NCI-H2171 treated with DMSO at 0.1 percent for 48 hours (cell line): ENCODE measurements at regions not wholly inside any gene's neighbourhood (a gene's known extent, or its start where the extent isn't known, plus 50 kb on each side); places are given as distances from the start of the nearest gene placed in this dataset.
"Not testable (repeated sequence)": the region's sequence is repeated elsewhere in the genome, so short reads cannot be mapped to it uniquely, and the experiment has no call there.

Experiments
- DNase-seq: peaks from one replicate; lab custom pipeline; 2025; lab: John Stamatoyannopoulos, UW

DNA sequence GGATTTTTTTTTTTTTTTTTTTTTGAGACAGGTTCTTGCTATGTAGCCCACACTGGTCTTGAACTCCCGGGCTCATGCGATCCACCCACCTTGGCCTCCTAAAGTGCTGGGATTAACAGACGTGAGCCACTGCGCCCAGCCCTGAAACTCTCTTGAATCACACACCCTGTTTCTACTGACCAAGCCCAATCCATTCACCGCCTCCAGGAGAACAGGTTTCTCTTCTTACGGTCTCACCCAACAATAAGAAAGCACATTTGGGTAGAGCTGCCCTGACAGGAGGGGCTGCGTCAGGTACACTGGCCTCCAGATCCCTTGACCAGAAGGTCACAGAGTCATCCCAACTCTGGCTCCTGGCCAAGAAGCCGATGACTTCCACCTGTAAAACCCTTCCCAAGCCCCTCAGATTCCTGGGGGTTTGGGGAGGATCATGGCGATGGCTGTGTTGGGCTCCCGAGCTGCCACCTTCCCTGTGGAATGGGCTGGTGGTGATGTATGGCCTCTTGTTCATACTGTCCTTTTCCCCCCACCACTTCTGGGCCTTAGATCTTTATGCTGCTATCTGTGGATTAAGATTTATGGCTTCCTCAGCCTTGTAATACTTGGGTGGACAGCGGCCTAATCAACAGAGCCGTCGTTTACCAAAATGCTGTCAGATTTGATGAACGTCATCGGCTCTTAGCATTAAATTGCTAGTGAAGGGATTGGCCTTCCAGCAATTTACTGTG is 89.1 kb downstream of the KATNIP start:
- no peak for DNase-seq

DNA sequence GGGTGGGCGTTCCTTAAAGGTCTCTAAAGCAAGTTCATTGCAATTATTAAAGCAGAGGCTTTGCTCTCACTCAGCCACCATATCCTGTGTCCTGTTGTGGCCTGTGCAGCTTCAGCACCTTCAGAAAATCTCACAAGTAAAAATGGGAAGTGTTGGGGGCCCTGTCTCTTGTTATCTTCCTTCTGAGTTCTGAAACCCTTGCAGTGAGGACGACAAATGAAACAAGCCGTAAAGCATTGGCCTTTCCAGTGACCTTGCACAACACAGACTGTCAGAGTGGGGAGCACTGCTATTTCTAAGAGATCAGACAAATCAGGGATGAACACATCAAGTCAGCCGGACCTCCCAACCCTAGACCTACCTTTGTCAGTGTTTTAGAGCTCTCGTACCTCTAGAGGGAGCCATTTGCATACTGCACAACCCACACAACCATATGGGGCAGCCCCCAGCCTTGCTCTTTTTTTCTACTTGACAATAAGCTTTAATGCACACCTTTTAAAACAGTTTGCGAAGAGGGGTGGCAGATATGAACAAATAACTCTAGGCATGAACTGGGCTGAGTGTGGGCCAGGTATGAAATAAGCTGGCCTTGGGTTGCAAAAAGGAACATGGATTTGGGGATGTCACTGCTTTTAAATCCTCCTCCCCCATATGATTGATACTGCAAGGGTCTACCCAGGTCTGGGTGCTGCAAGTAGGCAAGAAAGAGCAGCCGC is 89.8 kb downstream of the KATNIP start:
- DNase-seq = peak; percentile 91

GRCh38 chr16:27640277-27640600 is 90.3 kb downstream of the KATNIP start:
- peak; percentile 91 for DNase-seq

DNA sequence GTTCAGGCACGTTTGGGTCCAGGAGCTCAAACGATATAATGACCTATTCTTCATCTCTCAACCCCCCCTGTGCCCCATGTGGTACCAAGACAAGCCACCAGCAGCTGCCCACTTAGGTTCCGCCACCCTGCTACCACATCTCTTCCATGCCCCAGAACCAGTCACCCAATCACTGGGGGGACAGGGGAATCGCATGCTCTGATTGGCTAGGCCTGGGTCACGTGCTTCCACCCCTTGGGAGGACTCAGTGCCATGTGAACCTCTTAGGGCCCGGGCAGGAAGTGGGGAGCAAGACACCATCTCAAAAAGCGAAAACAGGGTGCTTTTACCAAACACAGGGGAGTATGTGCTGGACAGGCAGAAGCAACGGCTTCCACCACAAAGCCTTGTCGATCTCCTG is 91.3 kb downstream of the KATNIP start:
- DNase-seq = peak; percentile 9

DNA sequence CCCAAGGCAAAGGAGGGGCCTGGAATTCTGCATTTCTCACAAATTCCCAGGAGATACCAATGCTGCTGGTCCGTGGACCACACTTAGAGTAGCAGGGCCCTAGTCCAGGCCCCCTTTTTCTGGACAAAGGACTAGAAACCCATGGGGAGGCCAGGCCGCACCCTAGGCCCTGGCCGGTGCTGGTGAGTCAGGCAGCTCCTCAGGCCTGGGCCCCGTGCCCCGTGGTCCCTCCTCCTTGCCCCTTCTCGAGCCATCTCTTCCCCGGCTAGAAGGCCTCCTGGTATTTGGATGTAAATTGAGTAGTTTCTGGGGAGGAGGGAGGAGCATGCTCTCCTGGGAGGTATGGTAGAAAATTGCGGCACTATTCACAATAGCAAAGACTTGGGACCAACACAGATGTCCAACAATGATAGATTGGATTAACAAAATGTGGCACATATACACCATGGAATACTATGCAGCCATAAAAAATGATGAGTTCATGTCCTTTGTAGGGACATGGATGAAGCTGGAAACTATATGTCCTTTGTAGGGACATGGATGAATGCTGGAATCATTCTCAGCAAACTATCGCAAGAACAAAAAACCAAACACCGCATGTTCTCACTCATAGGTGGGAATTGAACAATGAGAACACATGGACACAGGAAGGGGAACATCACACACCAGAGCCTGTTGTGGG is 91.9 kb downstream of the KATNIP start:
- not testable (repeated sequence) for DNase-seq

GRCh38 chr16:27642756-27643155 is 92.8 kb downstream of the KATNIP start:
- DNase-seq = peak; percentile 14

GRCh38 chr16:27644165-27644564 is 94.2 kb downstream of the KATNIP start:
- peak; percentile 12 for DNase-seq

DNA sequence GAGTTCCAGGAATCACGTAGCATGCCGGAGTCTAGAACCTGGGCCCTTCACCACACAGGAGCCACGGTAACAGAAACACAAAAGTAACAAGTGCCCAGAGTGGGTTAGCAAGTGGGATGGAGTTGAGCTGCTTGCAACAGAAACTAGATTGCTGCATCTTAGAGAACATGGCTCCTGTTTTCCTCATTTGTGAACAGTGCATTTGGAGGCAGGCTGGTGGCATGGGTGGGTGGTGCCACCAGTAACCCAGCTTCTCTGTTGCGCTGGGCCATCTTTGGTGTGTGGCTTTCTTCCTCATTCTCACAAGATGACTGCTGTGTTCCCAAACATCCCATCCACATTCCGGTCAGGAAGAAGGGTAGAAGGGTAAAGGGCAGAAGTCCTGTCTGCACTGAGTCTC is 95.5 kb downstream of the KATNIP start:
- DNase-seq = no peak

DNA sequence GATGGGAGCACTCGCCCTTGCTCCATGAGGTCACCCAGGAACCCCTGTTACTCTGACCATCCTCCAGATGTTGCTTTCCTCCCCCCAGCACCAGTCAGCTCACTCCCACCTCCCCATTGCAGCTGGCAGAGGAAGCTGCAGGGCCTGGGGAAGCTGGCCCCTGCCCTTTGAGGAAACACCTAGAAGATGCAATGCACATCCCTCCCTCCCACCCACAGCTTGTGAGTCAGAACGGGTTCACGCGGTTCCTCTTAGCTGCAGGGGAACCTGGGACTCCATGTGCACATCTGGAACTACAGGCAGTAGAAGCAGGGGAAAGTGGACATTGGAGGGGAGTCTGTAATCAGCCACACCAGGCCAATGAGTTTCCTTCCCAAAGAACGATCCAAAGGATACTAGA is 96.9 kb downstream of the KATNIP start:
- DNase-seq = no peak

DNA sequence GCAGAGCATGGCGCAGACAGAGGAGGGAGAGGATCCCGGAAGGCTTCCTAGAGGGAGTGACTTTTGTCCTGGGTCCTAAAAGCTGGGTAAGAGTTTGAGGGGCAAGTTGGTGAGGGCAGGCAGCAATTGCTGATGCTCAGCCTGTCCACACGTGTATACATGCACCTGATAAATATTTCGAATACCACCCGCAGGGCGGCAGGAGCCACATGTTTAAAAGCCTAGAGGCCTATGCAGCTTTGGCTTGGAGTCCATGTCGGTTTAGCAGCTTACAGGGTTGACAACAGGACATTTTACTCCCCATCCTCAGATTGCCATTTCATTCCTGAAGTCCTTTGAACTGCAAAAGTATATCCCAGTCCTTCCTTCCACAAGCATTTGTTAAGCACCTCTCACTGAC is 99.1 kb downstream of the KATNIP start:
- DNase-seq = no peak

DNA sequence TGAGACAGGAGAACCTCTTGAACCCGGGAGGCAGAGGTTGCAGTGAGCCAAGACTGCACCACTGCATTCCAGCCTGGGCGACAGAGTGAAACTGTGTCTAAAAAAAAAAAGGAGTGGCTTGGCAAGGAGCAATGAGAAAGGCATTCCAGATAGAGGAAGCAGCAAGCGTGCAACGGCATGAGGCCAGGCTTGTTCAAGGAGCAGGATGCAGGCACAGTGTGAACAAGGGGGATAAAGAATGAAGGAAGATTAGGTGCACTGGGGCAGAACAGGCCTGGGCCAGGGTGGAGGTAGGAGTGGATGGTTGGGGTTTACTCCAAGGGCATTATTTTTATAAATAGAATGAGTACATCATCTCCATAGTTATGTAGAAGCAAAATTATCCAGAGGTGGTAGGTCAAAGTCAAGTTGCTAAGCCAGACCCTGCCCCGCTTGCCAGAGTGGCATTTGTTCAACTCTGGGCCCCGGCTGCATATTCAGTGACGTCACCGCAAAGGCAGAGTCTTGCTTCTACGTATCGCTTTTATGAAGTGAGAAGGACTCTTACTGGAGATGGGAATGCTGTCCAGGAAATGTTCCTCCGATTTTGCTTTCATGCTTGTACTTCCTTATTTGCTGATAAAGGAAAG is 100.2 kb downstream of the KATNIP start:
- no peak for DNase-seq

DNA sequence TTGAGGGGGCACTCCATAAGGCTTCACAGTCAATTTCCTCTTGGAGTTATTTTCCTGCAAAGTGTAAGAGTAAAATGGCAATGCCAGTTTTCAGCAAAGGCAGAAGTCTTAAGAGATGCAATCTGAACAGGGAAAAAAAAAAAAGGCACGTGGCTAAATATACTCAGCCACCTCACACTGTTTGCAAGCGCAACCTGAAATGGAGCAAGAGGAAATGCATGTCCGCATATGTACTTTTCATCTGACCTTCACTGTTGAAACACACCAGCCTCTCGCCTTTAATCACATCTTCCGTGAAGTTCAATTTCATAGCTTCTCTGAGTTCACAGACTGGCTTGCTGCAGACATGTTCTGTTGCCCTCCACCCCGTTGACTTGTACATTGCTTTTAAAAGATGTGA is 101.4 kb downstream of the KATNIP start:
- DNase-seq = no peak

GRCh38 chr16:27657811-27658210 is 107.9 kb downstream of the KATNIP start:
- DNase-seq = no peak

DNA sequence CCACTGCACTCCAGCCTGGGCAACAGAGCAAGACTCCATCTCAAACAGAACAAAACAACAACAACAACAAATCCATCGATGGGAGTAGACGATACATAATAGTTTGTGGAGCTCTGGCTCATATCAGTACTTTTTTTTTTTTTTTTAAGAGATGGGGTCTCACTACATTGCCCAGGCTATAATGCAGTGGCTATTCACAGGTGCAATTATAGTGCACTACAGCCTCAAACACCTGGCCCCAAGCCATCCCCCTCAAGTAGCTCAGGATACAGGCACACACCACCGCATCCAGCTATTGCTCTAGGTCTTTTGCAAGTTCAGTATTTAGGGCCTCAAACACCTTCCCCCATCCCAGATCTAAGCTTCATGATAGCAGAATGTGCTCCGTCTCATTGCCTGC is 110.6 kb downstream of the KATNIP start:
- DNase-seq = no peak

- DNase-seq = not testable (repeated sequence)
These were observed 113.3 kb downstream of the KATNIP start for GRCh38 chr16:27663235-27663634.

- no peak for DNase-seq
These were observed 115.9 kb downstream of the KATNIP start for GRCh38 chr16:27665881-27666280.

DNA sequence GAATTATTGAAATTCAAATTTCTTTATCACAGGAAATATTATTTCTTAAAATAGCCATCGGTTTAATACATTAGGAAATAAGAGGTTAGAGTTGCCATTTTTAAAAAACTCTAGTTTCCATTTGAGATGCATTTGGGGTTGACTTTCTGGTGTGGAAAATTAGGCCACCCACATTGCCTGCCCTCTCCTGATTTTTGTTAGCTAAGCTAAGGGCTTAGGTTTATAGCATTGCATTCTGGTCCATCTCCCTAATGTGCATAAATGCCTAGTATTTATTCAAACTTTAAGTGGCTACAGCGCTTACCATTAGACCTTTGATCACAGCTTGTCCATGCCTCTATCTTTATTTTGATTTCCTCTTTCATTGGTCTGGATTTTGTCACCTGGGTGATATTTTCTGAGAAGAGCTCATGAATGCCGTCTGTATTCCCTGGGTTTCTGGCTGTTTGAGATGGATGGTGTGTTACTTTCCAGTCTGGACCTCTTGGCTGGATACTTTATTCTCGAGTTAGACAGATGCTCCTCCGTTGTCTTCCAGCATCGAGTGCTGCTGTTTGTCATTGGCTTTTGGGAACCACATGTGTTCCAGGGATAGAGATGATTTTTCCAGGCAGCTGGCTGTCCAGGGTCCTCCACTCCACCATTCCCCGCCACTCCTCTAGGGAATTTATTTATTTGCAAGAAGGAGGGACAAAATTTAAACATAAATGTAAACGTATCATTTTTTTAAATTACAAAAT is 120.3 kb downstream of the KATNIP start:
- peak; percentile 76 for DNase-seq

GRCh38 chr16:27671410-27671809 is 121.5 kb downstream of the KATNIP start:
- DNase-seq = no peak

GRCh38 chr16:27676839-27677238 is 126.9 kb downstream of the KATNIP start:
- DNase-seq = no peak

- DNase-seq = peak; percentile 79
These were observed 127.3 kb downstream of the KATNIP start for GRCh38 chr16:27677263-27677662.

DNA sequence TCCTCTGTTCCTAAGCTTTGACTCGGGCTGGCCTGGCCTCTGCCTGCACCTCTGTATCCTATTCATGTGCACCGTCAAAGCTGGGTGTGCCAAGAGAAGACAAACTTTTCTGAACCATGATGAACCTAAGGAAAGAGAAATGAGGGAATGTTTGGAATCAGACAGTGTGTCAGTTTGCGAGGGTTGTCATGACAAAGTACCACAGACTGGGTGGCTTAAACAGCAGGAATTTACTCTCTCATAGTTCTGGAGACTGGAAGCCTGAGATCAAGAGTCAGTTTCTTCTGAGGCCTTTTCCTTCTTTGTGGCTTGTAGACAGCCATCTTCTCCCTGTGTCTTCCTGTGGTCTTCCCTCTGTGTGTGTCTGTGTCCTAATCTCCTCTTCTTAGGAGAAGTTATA is 129.0 kb downstream of the KATNIP start:
- no peak for DNase-seq

- DNase-seq = no peak
These were observed 130.0 kb downstream of the KATNIP start for GRCh38 chr16:27679899-27680298.
